ACHN (cell line): ENCODE measurements at regions not wholly inside any gene's neighbourhood (a gene's known extent, or its start where the extent isn't known, plus 50 kb on each side); places are given as distances from the start of the nearest gene placed in this dataset.
"Not testable (repeated sequence)": the region's sequence is repeated elsewhere in the genome, so short reads cannot be mapped to it uniquely, and the experiment has no call there.

Experiments used
- DNase-seq: peaks from one replicate; pipeline ENCODE4 v3.0.0-alpha.2; 2015
- in situ Hi-C: cut with HindIII; loops from 2 replicates; pipeline ENCODE4 v1.10.0; 2017; ENCODE audit warnings: low sequenced_read_pairs, low pct_ligation_motif_present, low pct_unique_long_range_greater_than_20kb

- in situ Hi-C loops: no loop called here
- DNase-seq: no peak
These were observed 186.6 kb downstream of the NKX6-1 start for GRCh38 chr4:84312426-84313012.

GRCh38 chr4:84309191-84309590 is 189.9 kb downstream of the NKX6-1 start:
- in situ Hi-C loops: no loop called here
- DNase-seq: no peak

- in situ Hi-C loops, DNase-seq: not testable (repeated sequence)
These were observed 200.3 kb downstream of the NKX6-1 start for GRCh38 chr4:84298719-84299254.

GRCh38 chr4:84298023-84298718 is 200.9 kb downstream of the NKX6-1 start:
- in situ Hi-C loops: no loop called here
- DNase-seq: no peak

GRCh38 chr4:84291969-84292368 is 207.1 kb downstream of the NKX6-1 start:
- no peak for DNase-seq
- in situ Hi-C loops: no loop called here

- no peak for DNase-seq
- in situ Hi-C loops: no loop called here
These were observed 213.0 kb downstream of the NKX6-1 start for GRCh38 chr4:84286048-84286447.

GRCh38 chr4:84279678-84280077 is 219.4 kb downstream of the NKX6-1 start:
- in situ Hi-C loops: no loop called here
- DNase-seq: peak; percentile 22

- in situ Hi-C loops: no loop called here
- DNase-seq: no peak
These were observed 221.2 kb downstream of the NKX6-1 start for GRCh38 chr4:84277923-84278322.

GRCh38 chr4:84276752-84277151 is 222.3 kb downstream of the NKX6-1 start:
- in situ Hi-C loops: no loop called here
- no peak for DNase-seq

- in situ Hi-C loops: no loop called here
- no peak for DNase-seq
These were observed 229.5 kb downstream of the NKX6-1 start for GRCh38 chr4:84269536-84270044.

- DNase-seq: no peak
- in situ Hi-C loops: no loop called here
These were observed 234.4 kb downstream of the NKX6-1 start for GRCh38 chr4:84264652-84265051.

GRCh38 chr4:84263415-84263814 is 235.7 kb downstream of the NKX6-1 start:
- in situ Hi-C loops: no loop called here
- no peak for DNase-seq

- in situ Hi-C loops: no loop called here
- DNase-seq: no peak
These were observed 238.6 kb downstream of the NKX6-1 start for GRCh38 chr4:84260495-84260894.

- in situ Hi-C loops: no loop called here
- peak; percentile 50 for DNase-seq
These were observed 239.9 kb downstream of the NKX6-1 start for GRCh38 chr4:84258905-84259830.

GRCh38 chr4:84254537-84254936 is 244.6 kb downstream of the NKX6-1 start:
- no peak for DNase-seq

GRCh38 chr4:84249521-84249920 is 249.6 kb downstream of the NKX6-1 start:
- DNase-seq: no peak
- in situ Hi-C loops: no loop called here

More at GRCh38 chr4:84254537-84254936, 244.6 kb downstream of the NKX6-1 start:
- in situ Hi-C loops: no loop called here

GRCh38 chr4:84245042-84245441 is 254.1 kb downstream of the NKX6-1 start:
- in situ Hi-C loops, DNase-seq: not testable (repeated sequence)

- in situ Hi-C loops, DNase-seq: not testable (repeated sequence)
These were observed 254.7 kb downstream of the NKX6-1 start for GRCh38 chr4:84244346-84244801.

GRCh38 chr4:84243685-84244084 is 255.4 kb downstream of the NKX6-1 start:
- in situ Hi-C loops: no loop called here
- no peak for DNase-seq
